HepG2 (cell line): ENCODE measurements at regions not wholly inside any gene's neighbourhood (a gene's known extent, or its start where the extent isn't known, plus 50 kb on each side); places are given as distances from the start of the nearest gene placed in this dataset.

ENCODE experiments used
- ATAC-seq: fragments of 200-7000 bp; cut with Tn5 transposase; 3 replicates; pipeline ENCODE4 v1.9.1; 2020; ENCODE audit warnings: mild to moderate bottlenecking, moderate library complexity
- BruUV-seq: library from RNA; stranded (reverse); fragments of 400-500 nt; replicated peaks from 2 replicates; lab custom pipeline; 2021; lab: Mats Ljungman, UMichigan
- CTCF ChIA-PET: fragments of 300-600 bp; formaldehyde crosslinking; extraction: SDS; loops from one replicate; lab custom pipeline; 2021; ENCODE audit warnings: low total read pairs, inconsistent platforms, low intra/inter-chr PET ratio; lab: Yijun Ruan, JAX
- POLR2A ChIA-PET: fragments of 350-600 bp; sonication (Branson Sonifier 250); formaldehyde crosslinking; loops from one replicate; lab custom pipeline; 2020; ENCODE audit warnings: antibody characterized with exemption, inconsistent platforms; lab: Yijun Ruan, JAX
- DNase-seq: peaks from one replicate; pipeline ENCODE4 v3.0.0-alpha.2; 2015; ENCODE audit warnings: low spot score
- FAIRE-seq: peaks from 3 replicates; lab custom pipeline; 2011; peaks lifted over from hg19 to GRCh38; lab: Jason Lieb, UNC
- H2AFZ ChIP-seq: one replicate; pipeline ENCODE4 v1.6.1; 2011; ENCODE audit warnings: low read length, inconsistent platforms
- H3K27ac ChIP-seq: fragments of 300-600 bp; 3 replicates; pipeline ENCODE4 v1.8.0; 2011; ENCODE audit warnings: mixed run types, mild to moderate bottlenecking, mixed read lengths, low read length, inconsistent platforms; ENCODE audit not compliant: insufficient read depth; ENCODE audit errors: extremely low read length
- H3K27me3 ChIP-seq, 2 experiments: fragments of 200-600 bp in 1 of 2; 2 replicates in 1 of 2; 3 replicates in 1 of 2; pipeline versions ENCODE4 v1.6.0 to v1.8.0; 2011; ENCODE audit warnings: low read length in 2 of 2, mild to moderate bottlenecking in 2 of 2, moderate library complexity in 2 of 2, inconsistent platforms in 1 of 2; ENCODE audit not compliant: insufficient read depth in 2 of 2, control insufficient read depth in 1 of 2
- H3K36me3 ChIP-seq, 2 experiments: fragments of 200-600 bp in 1 of 2; replicated peaks in 1 of 2; 2 replicates in 1 of 2; 3 replicates in 1 of 2; pipeline versions ENCODE4 v1.5.1 to v1.8.0; 2011; ENCODE audit warnings: low read length in 2 of 2, inconsistent platforms in 1 of 2; ENCODE audit not compliant: insufficient read depth in 2 of 2, control insufficient read depth in 1 of 2
- H3K4me1 ChIP-seq: 2 replicates; pipeline ENCODE4 v1.5.1; 2012; ENCODE audit warnings: low read length, inconsistent platforms; ENCODE audit not compliant: insufficient read depth
- H3K4me2 ChIP-seq: 2 replicates; pipeline ENCODE4 v1.6.0; 2011; ENCODE audit warnings: low read depth, low read length, inconsistent platforms
- H3K4me3 ChIP-seq, 3 experiments: fragments of 200-600 bp in 1 of 3; sonication (generic), shearing (Covaris generic) in 1 of 3; replicated peaks in 1 of 3; 2 replicates each; pipeline ENCODE4 v1.5.1; 2011 to 2016; ENCODE audit warnings: low read length in 3 of 3, inconsistent platforms in 2 of 3, low read depth in 2 of 3, mild to moderate bottlenecking in 2 of 3, control low read depth in 1 of 3, mixed read lengths in 1 of 3; ENCODE audit not compliant: insufficient read depth in 1 of 3
- H3K79me2 ChIP-seq: one replicate; pipeline ENCODE4 v1.6.1; 2011; ENCODE audit warnings: low read length, inconsistent platforms; ENCODE audit not compliant: insufficient read depth
- H3K9ac ChIP-seq: 2 replicates; pipeline ENCODE4 v1.6.0; 2011; ENCODE audit warnings: mild to moderate bottlenecking, low read depth, low read length, inconsistent platforms; ENCODE audit not compliant: insufficient read depth
- H3K9me3 ChIP-seq: 2 replicates; pipeline ENCODE4 v1.5.1; 2012; ENCODE audit warnings: mild to moderate bottlenecking, low read length
- H4K20me1 ChIP-seq: 2 replicates; pipeline ENCODE4 v1.6.0; 2011; ENCODE audit warnings: inconsistent platforms, mild to moderate bottlenecking, low read length, moderate library complexity; ENCODE audit not compliant: insufficient read depth
- CREB1 ChIP-seq, 2 experiments: fragments of 450-650 bp in 1 of 2; IDR thresholded peaks; 2 replicates each; pipeline ENCODE4 v1.6.1; 2016 to 2017; ENCODE audit warnings: control low read depth in 1 of 2, mild to moderate bottlenecking in 1 of 2, missing compliant biosample characterization in 1 of 2, missing genetic modification characterization in 1 of 2
- HNRNPUL1 ChIP-seq: fragments of 200-400 bp; formaldehyde crosslinking; IDR thresholded peaks from 2 replicates; pipeline ENCODE4 v1.6.1; 2017; ENCODE audit warnings: low read depth, mild to moderate bottlenecking, low read length, moderate library complexity
- KAT8 ChIP-seq: IDR thresholded peaks from 2 replicates; pipeline ENCODE4 v1.6.1; 2016; ENCODE audit warnings: missing genetic modification reagents, missing compliant biosample characterization
- KMT2A ChIP-seq: sonication (generic); formaldehyde crosslinking; IDR thresholded peaks from 2 replicates; pipeline ENCODE4 v1.4.0; 2020; ENCODE audit warnings: missing genetic modification reagents
- MIER3 ChIP-seq: IDR thresholded peaks from 2 replicates; pipeline ENCODE4 v1.6.1; 2016; ENCODE audit warnings: missing compliant biosample characterization, borderline replicate concordance
- NFIB ChIP-seq: sonication (generic); formaldehyde crosslinking; IDR thresholded peaks from 2 replicates; pipeline ENCODE4 v1.9.0; 2021; ENCODE audit warnings: missing genetic modification reagents, mild to moderate bottlenecking, borderline replicate concordance
- ZBED4 ChIP-seq: sonication (generic); formaldehyde crosslinking; IDR thresholded peaks from 2 replicates; pipeline ENCODE4 v1.4.0; 2020; ENCODE audit warnings: missing genetic modification reagents, borderline replicate concordance
- ZNF274 ChIP-seq: sonication (generic); formaldehyde crosslinking; IDR thresholded peaks from 2 replicates; pipeline ENCODE4 v1.5.1; 2020; ENCODE audit warnings: mild to moderate bottlenecking, missing genetic modification reagents
- ZNF280D ChIP-seq: sonication (generic); formaldehyde crosslinking; IDR thresholded peaks from 2 replicates; pipeline ENCODE4 v1.5.1; 2020; ENCODE audit warnings: mild to moderate bottlenecking, missing genetic modification reagents
- ZNF720 ChIP-seq: sonication (generic); formaldehyde crosslinking; IDR thresholded peaks from 2 replicates; pipeline ENCODE4 v1.4.0; 2020; ENCODE audit warnings: missing genetic modification reagents
- ZNF724P ChIP-seq: sonication (generic); formaldehyde crosslinking; IDR thresholded peaks from 2 replicates; pipeline ENCODE4 v1.8.0; 2022; ENCODE audit warnings: missing genetic modification reagents, borderline replicate concordance
- WGBS: methylation state at CpG from one replicate; pipeline ENCODE4 v1.1.6; 2017; ENCODE audit warnings: low lambda C conversion rate; 5-methylcytosine and 5-hydroxymethylcytosine counted together
- in situ Hi-C: cut with HindIII; loops from 2 replicates; pipeline ENCODE4 v1.10.0; 2017; ENCODE audit warnings: low pct_unique_long_range_greater_than_20kb; ENCODE audit not compliant: extremely low pct_ligation_motif_present
- intact Hi-C: fragments of 100-400 bp; cut with micrococcal nuclease; formaldehyde crosslinking; loops from one replicate; pipeline ENCODE4 v1.10.0; 2022; ENCODE audit not compliant: unreplicated experiment

GRCh38 chr1:59026472-59026948 lies 242.7 kb upstream of the JUN start:
- ATAC-seq (no peak), DNase-seq (no peak), FAIRE-seq (no peak)
- H3K79me2 ChIP-seq, result no peaks in the 10 kb centered on the region
- no peak overlapping the region for H2AFZ ChIP-seq
- no peak for TF ChIP-seq ZNF724P (CRISPR knock-in tag)
- TF ChIP-seq NFIB (CRISPR knock-in tag), result no peak
- H3K27ac ChIP-seq, result no peak overlapping the region
- peaks cover 14% of the 10 kb centered on the region for H3K4me1 ChIP-seq
- CTCF ChIA-PET, result no interaction called here
- POLR2A ChIA-PET, result no interaction called here
- no peaks in the 10 kb centered on the region for H4K20me1 ChIP-seq
- H3K36me3 ChIP-seq, result no peaks in the 10 kb centered on the region
- intact Hi-C loops (no loop called here), in situ Hi-C loops (no loop called here)
- WGBS, result 47% methylated on average over 6 of the region's 6 CpGs
- no peak overlapping the region for H3K9ac ChIP-seq
- no peaks in the 10 kb centered on the region for H3K9me3 ChIP-seq
- H3K4me3 ChIP-seq, result no peak overlapping the region
- H3K4me2 ChIP-seq, result no peak overlapping the region
- no peaks in the 10 kb centered on the region for H3K27me3 ChIP-seq
- BruUV-seq, result no TSS peak

GRCh38 chr1:59027177-59027576 lies 243.3 kb upstream of the JUN start:
- in situ Hi-C loops (no loop called here), intact Hi-C loops (no loop called here)
- Histone ChIP-seq H3K27ac (no peak overlapping the region), H3K36me3 (no peaks in the 10 kb centered on the region), H3K9me3 (no peaks in the 10 kb centered on the region), H3K4me2 (no peak overlapping the region), H3K4me1 (peaks cover 17% of the 10 kb centered on the region), H3K9ac (no peak overlapping the region), H3K4me3 (no peak overlapping the region), H2AFZ (no peak overlapping the region), H3K79me2 (no peaks in the 10 kb centered on the region), H3K27me3 (no peaks in the 10 kb centered on the region), H4K20me1 (no peaks in the 10 kb centered on the region)
- BruUV-seq, result no TSS peak
- POLR2A ChIA-PET, result no interaction called here
- WGBS, result 88% methylated on average over 2 of the region's 2 CpGs
- no peak for FAIRE-seq
- DNase-seq, result no peak
- no peak for ATAC-seq
- CTCF ChIA-PET, result no interaction called here
- TF ChIP-seq ZNF280D (CRISPR knock-in tag) (no peak), KAT8 (CRISPR knock-in tag) (no peak), MIER3 (CRISPR knock-in tag) (no peak), ZNF720 (CRISPR knock-in tag) (no peak), ZBED4 (CRISPR knock-in tag) (no peak), CREB1 (IDR thresholded peaks at IDR 0.05) (no peak), CREB1 (CRISPR knock-in tag; IDR thresholded peaks at IDR 0.05) (no peak), HNRNPUL1 (no peak), ZNF274 (CRISPR knock-in tag) (no peak), KMT2A (CRISPR knock-in tag) (no peak)
